Fibroblast of peridontal ligament (primary cell): ENCODE measurements at regions not wholly inside any gene's neighbourhood (a gene's known extent, or its start where the extent isn't known, plus 50 kb on each side); places are given as distances from the start of the nearest gene placed in this dataset.
A peak's percentile ranks its signal among the peaks of the same experiment; 100 is the strongest.

Experiments used
- DNase-seq: peaks from one replicate; pipeline ENCODE4 v3.0.0-alpha.2; 2010; ENCODE audit errors: extremely low read depth

DNA sequence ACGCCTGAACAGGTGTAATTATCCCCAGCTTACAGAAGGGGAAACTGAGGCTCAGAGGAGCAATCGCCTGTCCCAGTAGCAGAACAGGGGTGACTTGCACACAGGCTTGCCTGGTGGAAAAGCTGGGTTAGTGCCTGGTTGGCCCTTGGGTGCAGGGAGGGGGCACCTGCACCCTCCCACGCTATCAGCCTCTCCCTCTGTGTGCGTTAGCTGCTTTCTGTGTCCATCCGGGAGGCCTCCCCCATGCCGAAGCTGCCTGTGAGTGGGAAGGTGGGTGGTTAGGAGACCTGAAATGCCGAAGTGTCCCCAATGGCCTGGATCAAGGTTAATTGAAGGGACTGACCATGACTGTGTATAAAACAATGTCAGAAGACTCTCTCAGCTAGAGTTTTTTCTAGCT is 295.0 kb downstream of the ZNF536 start:
- no peak for DNase-seq

DNA sequence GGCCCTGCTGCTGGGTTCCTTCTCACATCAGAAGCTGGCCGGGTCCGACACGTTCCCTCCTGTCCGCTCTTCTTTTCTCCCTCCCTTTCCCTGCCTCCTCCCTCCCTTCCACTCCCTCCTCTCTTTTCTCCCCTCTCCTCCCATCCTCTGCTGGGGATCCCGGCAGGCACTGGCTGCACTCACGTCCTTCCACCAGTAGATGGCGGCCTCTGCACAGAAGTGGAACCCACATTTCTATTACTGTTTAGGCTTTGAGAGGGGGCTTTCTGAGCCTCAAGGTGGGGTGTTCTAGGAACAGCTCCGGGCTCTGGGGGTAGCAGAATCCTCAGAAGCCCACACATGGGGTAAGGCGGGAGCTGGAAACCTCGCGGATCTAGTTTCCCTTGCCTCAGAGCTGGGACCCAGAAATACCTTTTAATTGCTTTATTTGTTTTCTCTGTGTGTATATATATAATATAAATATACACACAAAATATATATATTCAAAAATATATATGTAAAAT is 294.2 kb downstream of the ZNF536 start:
- DNase-seq, result peak; percentile 23

DNA sequence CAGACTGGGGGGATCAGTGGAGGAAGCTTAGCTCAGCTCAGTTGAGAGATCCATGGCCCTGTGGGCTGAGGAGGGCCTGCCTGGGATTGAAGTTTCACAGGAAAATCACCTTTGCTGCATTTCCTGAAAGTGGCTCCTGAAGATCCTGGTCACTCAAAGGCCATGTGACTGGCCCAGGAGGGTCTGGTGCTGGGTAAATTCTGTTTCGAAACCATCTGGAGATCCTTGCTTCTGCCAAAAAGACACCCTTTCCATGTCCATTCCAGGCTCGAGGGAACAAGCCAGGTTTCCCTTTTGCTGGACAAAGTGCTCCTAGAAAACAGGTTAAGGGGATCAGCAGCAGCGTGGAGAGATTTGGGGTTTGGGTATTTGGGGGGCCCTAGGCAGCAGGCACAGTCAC is 293.3 kb downstream of the ZNF536 start:
- no peak for DNase-seq

DNA sequence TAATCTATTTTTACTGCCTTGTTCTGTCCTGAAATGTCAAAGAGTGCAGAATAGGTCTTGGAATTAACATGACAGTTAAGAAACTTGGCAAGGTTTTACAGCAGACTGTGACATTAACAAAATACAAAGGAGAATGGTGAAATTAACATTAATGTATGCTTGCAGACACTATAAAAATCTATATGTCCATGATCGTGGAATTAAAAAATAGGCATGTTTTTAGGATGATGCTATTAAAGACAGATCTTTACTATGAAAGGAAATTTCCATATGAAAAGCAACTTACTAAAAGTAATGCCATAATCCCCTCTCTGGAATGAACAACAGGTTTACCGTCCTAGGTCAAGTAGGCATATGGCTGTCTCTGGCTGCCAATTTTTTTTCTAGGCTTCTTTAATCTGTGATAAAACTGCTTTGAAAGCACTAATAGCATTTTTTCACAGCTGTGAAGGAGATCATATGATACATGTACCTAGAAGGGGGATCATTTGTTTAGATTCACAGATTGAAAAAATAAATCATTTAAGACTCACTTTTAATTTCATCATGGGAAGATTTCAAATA is 291.5 kb downstream of the ZNF536 start:
- no peak for DNase-seq

DNA sequence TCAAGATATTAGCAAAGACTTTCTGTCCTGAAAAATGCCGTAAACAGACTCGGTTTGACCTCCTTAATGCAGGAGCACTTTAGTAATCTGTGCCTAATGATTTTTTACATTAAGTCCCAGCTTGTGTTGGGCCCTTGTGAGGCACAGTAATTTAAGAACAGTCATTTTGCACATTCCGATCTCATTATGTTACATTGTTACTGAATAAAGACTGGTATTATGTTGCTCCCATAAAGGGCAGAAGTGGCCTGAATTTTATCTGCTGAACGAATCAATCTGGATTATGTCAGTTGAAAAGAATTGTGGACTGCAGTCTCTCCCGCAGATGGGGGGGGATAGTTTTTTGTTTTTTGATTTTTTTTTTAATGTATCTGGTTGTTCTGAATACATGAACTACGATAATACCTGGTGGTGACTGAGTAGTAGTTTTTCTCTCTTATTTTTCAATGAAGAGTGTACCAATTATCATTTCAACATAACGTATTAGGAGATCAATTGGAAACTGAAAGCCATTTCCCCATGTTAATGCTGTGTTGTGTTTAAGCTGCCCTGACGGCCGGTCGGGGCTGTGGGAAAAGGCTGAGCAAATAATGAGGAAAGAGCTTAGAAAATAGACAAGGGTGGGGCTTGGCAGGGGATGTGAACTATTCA is 290.2 kb downstream of the ZNF536 start:
- DNase-seq, result no peak

DNA sequence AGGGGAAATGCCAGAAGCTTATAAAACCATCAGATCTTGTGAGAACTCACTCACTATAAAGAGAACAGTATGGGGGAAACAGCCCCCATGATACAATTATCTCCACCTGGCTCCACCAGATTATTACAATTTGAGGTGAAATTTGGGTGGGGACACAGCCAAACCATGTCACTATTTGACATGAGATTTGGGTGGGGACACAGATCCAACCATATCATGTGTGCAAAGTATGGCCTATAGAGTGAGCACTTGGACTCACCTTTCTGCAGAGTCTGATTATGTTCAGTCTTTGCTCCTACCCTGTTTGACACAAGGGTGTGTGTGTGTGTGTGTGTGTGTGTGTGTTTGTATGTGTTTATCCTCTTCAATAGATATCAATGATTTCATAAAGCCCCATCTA is 287.5 kb downstream of the ZNF536 start:
- DNase-seq, result no peak

DNA sequence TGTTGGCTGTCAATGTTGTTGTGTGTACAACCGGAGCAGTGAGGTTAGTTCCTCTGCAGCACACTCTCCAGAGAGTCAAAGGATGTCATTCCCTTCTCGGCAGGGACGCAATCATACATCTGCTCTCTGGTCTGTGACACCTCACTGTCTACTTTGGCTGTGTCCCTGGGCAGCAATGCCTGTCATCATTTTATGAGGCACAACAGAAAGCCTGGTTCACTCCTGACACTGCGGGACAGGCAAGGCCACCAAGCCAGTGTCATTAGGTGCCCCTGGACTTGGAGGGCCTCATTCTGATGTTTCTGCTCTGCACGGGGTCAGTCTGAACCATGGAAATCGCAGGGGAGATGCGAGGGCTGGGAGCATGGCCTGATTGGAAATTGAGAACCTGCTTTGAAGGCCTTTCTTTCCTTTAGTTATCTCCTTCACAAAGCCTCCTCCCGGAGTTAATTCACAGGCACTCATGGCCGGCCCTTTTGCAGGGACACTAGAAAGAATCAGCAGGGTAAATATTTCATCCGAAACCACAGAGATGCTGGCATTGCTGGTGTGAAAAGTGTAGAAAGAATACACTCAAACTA is 284.4 kb downstream of the ZNF536 start:
- DNase-seq, result no peak

DNA sequence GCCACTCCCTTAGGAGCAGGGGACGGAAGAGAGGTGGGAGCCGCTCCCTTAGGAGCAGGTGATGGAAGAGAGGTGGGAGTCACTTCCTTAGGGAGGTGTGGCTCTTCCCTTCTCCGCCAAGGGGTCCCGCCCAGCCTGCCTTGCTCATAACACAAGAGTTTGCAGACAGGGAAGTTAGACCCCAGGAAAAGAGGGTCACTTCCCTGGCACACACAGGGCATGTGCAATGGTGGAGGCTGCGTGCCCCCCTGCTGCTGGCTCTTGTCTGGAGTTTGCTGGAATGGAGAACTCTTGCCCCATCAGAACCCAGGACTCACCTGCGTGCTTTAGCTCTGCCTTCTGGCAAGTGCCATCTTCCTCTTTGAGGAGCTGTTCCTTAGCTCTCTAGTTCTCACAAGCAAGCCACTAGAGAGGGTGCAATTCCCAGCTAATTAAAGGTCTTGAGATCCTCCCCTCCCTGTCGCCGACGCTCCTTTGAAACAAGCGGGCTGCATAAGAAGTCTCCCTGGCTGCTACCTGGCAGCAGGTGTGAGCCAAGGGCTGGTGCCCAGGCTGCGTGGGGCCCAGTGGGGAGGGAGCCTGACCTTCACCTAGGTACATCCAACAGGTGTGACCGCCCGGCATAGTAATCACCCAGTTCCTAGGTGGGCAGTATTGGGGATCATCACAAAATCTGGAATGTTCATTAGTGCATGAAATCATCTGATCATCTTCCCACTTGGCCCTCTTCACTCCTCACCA is 281.6 kb downstream of the ZNF536 start:
- no peak for DNase-seq

DNA sequence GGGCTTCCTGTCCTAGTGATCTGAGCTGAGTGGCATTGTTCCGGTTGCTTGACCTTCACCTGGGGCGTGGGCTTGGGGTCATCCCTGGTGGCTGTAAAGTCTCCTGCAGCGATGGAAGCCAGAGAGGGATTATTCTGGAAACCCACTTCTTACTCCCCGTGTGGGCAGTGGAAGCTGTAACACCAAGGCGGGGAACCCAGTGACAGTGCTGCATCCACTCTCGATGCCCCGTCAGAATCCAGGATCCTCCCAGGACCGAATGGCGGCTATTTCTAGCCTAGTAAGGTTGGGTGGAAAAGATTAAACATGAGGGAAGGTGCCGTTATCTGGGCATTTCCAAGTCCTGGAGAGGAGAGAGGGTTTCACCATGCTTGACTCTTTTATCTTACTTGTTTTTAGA is 280.6 kb downstream of the ZNF536 start:
- DNase-seq, result no peak

DNA sequence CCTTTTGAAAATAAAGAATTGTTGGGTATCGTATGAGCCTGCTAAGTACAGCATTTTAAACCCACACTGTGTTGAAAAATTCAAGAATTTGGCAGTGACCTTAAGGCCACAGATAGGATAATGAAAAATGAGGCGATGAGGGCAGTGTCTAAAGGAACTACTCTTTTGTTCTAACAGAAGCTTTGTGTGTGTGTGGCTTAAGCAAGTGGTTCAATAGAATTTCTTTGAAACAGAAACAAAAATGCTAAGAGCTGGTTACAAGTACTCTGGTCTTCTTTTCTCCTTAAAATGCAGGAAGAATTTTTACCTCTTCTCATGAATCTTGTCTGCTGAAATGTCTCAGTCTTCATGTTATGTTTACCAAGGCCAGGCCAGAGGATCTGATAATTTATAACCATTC is 279.5 kb downstream of the ZNF536 start:
- no peak for DNase-seq

DNA sequence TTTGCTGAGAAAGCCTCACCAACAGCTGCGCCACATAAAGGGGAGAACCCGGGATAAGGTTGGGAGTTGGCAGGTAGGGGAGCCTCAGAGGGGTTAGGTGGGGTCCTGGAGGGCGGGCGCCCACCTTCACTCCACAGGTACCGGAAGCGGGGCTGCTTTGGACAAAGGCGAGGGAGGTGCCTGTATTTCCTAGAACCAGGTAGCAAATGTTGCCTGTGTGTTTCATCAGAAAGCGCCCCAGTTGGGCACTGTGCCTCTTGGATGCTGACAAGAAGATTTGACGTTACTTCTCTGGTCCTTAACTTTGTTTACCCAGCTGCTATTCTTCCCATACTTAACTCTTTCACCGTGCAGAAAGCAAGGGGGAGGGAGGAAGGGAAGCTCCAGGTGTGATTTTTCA is 278.9 kb downstream of the ZNF536 start:
- DNase-seq, result no peak

DNA sequence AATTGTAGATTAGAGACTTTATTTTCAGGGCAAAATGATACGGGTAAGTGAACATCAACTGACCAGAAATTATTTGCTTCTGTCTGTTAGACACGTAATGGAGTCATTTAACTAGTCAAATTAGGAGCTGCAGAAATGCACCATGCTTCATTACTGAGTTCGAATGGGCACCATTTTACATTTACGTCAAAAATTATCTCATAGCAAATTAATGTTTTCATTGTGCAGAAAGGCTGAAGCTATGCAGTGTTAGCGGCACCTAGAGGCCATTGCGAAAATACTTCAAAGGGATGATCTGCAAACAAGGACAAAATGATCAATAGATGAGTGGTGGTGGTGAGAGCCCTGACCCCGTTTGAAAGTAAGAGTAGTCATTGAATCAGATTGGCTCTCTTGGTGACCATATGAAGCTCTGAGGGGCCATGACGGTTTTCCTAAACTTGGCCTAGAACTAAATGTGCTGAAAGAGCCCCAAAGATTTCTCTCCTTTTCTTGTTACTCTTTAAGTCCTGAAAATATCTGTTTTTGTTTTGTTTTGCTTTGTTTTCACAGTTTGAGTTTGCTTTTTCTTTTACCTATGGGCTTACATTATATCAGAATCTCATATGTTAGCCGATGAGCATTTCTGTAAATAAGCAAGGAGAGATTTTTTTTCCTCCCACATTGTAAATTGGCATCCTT is 277.9 kb downstream of the ZNF536 start:
- peak; percentile 67 for DNase-seq

DNA sequence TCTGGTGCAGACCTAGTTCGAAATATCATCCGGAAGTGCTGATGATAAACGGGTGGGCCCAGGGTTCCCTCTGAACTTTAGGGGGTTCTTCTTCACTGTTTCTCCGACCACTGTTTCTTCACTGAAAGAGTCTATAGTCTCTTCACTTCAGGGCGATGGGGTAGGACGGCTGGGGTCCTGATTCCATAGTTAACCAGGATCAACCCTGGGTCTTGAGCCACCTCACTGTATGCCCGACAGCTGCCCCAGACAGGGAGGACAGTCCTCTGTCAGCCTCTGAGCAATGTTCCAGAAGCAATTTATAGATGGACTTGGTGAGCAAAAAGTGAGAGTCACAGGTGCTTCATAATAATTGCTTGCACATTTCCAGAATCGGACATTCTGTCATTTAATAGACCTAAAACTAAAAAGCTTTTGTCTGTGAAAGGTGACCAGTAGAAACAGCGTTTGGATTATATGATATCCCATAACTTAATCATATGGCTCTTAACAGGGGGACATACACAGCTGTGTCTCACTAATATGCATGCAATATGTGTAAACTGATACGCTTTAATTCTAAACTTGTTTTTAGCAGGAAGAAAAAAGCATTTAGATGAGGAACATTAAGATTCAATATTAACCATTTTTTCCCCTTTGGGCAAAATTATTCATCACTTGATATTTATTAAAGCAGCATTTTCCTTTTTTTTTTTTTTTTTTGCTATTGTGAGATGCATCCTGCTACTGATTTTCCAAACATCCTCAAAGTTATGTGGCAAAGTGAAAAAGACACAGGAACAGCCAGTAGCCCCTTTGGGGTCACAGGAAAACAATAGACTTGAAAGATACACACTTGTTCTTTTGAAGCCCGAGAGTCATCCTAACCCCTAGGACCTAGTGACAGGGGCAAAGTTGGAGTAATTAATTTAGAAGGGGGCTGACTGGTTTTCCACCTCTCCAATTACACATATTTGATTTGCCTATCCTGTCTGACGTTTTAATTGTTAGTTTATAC is 277.0 kb downstream of the ZNF536 start:
- DNase-seq, result no peak

DNA sequence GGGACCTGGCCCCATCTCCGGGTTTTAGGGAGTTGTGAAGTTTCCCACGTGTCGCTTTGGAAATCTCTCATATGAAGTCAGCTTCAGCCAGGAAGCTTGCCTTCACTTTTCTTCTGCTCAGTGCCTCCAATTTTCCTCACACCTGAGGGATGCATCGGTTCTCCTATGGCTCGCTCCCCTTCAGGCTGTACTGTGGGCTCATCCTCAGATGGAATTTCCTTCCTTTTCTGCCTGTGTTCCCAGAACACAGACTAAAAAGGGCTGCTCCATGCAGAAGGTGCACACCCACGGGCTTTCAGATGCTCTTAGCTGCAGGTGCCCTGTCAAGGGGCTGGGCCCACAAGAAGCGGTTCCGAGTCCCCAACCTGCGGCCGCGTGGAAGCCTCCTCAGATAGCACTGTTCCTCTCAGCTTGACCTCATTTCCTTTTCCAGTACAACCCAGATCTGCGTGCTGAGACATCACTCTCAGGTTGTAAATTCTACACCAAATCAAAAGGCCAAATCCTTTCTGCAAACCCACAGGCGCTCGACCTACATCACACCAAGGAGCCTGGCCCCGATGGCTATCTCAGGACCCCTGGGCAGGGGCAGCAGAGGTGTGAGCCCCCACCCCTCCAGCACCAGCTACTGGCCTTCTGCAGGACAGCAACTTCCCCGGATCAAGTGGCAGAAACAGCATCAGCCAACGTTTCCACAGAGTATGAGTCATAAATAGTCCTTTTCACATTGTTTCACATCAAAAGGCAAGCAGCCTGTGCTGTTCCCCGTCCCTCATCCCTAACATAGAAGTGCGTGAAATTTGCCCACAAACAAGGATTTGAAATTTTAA is 275.9 kb downstream of the ZNF536 start:
- no peak for DNase-seq

DNA sequence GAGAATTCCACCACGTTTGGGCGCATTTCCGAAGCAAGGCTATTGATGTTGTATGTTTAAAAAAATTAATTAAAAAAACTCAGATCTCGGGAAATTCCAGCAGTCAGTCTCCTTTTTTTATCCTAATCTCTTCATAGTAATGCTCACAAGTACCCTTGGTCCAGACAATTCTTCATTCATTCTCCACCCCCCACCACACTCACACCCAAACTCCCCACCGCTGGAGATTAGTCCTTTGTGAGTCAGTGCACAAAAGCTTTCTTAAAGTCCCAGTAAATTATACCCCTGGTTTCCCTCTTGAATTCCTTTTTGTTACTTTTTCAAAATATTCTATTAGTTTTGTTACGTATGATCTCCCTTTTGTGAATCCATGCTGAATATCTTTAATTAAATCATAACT is 274.6 kb downstream of the ZNF536 start:
- DNase-seq, result no peak

DNA sequence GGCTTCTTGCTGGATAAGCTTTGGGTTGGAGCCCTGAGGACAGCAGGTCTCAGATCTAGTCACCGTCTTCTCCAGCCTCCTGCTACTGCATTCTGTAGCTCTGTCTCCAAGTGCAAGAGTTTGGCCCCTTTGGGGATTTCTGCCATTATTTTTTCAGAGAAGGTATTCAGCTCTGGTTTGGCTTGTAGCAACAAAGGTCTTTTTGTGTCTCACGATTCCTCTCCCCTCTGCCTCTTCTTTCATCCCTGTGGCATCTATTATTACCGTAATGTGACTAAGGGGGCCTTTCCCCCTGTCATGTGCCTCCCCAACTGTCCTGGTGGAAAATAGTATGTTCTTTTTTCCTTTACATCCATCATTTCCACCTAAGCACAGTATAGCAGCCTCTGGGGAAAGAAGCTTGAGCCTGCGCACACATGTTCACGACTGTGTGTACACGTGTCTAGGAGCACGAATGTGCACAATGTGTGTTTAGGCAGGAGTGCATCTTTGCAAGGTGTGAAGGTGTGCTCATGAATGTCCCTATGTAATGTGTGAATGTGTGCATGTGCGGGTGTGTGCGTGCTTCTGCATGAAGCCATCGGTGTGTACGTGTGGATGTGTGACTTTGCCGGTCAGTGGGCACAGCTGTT is 273.9 kb downstream of the ZNF536 start:
- no peak for DNase-seq

DNA sequence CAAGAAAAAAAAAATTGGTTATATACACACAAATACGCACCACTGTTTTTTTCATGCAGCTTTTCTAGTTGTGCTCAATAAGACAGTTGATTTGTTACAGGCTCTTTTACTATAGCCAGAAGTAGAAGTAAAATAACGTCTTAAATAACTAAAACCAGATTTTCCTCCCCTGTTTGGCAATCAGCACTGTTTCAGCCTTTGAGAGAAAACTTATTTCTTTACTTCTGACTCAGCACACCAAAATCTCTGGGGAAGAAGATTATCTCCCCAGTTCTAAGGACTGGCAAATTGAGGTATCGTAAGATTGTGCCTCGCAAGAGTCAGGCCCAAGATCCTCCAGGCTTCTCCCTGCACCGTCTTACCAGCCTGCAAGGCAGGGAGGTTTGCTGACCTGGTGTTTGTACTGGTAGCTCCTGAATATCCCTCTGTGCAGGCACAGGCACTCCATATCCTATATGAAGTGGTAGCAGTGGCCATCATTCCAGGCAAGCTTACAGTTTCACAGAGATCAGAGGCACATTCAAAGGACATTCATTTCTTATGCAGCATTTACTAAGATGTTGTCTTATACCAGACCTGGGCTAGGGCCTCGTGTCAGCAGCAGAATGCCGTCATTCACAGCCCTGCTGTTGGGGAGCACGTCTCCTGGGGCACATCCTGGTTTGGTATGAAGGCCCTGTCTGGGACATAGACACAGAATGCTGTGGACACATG is 268.2 kb downstream of the ZNF536 start:
- no peak for DNase-seq

DNA sequence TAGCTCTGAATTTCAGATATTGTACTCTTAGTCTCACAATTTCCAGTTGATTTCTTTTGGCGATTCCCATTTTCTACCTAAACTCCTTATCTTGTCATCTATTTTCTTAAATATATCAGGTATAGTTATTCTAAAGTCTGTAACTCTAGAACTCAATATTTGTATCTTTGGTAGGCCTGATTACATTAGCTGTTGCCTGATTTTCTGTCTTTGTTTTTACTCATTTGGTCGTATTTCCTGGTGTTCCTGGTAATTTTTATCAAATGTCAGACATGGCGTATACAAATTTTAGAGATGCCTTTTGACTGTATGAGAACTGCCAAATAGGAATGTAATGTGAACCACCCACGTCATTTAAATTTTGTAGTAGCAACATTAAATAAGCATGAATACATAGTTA is 266.7 kb downstream of the ZNF536 start:
- no peak for DNase-seq

DNA sequence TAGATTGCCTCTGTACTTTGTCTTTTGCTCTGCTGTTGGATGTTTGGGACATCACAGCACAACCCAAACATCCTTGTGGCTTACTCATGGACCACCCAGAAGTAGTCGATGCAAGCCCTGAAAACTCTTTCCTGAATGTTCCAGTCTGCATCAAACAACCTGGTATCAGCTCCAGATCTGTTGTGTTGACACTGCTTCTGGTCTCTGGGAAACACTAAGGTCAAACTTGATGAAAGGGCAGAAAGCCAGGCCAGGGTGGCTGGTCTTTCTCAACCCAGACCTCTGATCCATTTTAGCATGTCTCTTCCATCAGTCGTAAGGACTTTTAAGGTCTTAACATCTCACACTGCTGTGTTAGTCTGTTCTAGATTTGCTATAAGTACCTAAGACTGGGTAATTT is 265.7 kb downstream of the ZNF536 start:
- no peak for DNase-seq
